ENCODE measurements at regions not wholly inside any gene's neighbourhood (a gene's known extent, or its start where the extent isn't known, plus 50 kb on each side); places are given as distances from the start of the nearest gene placed in this dataset.

DNA sequence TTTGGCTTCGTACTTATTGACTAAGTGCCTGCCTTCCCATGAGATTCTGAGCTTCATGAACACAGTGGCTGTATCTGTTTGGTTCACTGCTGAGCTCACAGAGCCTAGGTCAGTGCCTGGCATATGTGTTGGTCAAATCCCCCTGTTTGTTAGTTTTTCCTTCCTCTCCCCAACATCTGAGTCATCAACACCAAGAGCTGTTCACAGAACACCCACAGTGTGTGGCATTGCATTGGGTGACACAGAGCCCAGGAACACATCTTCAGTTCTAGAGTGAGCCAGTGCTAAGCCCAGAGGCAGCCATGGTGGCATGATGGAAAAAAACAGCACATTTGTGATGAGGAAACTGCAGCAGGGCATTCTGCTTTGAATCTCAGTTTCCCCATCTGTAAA lies 294.6 kb downstream of the SEC61B start:
- no peak for DNase-seq

DNA sequence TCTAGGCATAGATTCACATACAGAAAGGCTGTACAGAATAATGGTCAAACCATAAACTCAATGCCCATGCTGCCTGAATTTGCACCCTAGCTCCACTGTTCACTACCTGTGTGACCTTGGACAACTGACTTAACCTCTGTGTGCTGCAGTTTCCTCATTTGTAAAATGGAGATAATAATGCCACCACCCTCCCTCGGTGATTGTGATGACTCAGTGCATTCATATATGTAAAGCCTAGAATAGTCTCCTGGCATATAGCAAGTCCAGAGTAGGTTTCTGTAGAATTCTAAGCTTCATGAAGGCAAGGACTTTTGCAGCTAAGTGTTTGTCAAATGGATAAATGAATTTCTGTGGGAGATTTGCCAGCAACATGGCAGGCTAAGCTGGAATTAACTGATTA lies 297.8 kb upstream of the NR4A3 start:
- DNase-seq: no peak

DNA sequence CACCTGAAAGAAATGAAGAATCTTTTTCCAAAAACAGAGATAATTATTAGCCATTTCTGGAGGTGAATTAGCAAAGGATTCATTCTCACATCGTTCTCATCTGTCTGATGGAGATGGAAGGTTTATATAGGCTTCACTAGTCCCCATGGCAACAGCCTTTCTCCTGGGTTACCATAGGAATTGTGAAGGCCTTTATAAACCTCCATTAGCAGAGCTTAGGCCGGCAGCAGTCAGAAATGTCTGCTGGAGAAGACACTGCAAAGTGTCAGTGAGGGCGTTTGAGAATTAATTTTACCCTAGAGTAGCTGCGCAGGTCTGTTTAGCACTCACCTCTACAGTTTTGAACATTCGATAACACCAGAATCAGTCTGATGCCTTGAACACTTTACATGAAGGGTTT lies 290.4 kb upstream of the NR4A3 start:
- DNase-seq: no peak

DNA sequence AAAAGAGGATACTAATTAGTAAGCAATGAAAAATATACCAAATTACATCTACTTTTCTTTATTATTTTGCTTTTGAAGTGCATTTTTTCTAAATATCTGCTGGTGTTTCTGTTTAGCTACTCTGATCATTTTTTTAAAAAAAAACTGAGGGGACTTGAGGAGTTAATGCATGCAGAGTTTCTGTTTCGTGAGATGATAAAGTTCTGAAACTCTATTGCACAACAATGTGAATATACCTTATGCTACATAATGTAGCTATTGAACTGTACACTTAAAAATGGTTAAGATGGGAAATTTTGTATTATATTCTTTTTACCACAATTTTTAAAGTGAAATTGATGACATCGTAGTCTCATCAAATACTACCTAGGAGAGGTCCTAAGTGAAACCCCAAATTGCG lies 288.3 kb upstream of the NR4A3 start:
- DNase-seq: no peak

DNA sequence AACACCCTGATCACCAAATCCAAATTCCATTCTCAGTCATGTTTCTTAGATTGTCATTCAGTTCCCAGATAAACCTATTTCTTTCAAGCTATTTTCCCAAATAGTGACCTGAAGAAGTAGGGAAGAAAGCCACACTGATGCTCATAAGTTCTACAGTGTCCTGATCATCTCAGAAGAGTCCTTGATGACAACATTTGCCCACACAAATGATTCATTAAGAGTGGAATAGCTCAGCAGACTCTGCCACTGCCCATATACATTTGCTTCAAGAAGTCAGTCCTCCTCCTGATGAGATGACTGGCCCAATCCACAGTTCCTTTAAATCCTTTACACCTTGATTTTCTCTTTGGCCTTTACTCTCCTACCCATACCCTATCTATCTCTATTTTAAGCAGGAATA lies 283.7 kb upstream of the NR4A3 start:
- DNase-seq: no peak

DNA sequence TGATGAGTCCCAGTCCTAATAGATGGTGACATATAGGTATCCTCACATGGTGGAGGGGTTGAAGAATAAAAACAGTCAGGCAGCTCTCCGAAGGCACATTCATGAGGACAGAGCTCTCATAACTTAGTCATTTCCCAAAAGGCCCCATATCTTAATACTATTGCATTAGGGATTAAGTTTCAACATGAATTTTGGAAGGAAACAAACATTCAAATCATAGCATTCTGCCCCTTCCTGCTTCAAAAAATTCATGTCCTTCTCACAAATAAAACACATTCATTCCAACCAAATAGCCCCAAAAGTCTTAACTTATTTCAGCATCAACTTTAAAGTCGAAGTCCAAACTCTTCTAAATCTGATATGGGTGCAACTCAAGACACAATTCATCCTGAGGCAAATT lies 277.2 kb upstream of the NR4A3 start:
- DNase-seq: no peak

DNA sequence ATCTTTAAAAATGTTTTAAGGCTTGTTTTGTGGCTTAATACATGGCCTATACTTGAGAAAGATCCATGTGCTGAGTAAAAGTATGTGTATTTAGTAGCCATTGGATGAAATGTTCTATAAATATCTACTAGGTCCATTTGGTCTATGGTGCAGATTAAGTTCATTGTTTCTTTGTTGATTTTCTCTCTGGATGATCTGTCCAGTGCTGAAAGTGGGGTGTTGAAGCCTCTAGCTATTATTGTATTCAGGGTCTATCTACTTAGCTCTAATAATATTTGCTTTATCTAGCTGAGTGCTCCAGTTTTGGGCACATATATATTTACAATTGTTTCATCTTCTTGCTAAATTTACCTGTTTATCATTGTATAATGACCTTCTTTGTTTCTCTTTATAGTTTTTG lies 272.2 kb upstream of the NR4A3 start:
- DNase-seq: no peak

DNA sequence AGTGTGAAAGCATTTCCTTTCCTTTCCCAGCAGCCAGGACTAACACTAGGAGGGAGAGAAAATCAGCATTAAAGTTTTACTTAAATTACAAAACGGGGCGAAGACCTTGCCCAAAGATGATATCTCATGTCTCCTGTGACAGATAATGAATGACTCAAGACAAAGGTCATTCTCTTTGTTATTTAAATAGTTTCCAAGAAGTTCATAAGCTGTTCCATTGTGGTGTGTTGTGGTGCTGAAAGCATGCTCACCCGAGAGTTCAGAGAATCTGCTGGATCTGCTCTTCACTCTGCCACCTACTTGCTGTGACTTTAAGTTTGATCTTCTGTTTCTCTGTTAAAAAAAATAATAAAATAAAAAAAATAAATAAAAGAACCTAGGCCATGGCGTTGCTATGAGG lies 265.9 kb upstream of the NR4A3 start:
- DNase-seq: no peak

DNA sequence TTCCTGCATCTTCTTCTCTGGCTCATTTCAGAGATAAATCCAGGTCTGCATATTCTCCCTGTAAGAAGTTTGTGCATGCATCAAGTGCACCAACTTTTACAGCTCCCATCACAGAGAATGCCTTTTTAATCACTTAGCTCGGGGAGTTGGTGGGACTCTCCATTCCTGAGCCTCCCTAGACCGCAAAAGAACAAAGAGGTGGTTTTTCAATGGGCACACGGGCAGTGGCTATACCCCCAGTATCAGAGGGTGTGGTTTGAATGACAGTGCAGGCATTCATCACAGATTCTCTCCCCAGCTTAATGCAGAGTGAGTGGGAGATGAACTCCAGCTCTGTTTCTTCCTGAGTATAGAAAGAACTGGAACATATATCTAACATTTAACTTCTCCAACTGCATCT lies 264.7 kb upstream of the NR4A3 start:
- DNase-seq: no peak

DNA sequence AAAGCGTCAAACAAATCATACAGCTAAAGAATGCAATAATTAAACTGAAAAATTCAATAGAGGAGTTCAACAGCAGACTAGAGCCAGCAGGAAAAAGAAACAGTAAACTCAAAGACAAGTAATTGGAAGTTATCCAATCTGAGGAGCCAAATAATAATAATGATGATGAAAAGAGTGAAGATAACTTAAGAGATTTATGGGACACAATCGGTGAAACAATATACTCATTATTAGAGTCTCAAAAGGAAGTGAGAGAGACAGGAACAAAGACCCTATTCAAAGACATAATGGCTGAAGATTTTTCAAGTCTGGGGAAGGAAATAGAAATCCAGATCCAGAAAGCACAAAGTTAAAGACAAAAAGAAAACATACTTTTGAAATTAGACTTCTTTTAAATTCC lies 263.9 kb upstream of the NR4A3 start:
- no peak for DNase-seq

DNA sequence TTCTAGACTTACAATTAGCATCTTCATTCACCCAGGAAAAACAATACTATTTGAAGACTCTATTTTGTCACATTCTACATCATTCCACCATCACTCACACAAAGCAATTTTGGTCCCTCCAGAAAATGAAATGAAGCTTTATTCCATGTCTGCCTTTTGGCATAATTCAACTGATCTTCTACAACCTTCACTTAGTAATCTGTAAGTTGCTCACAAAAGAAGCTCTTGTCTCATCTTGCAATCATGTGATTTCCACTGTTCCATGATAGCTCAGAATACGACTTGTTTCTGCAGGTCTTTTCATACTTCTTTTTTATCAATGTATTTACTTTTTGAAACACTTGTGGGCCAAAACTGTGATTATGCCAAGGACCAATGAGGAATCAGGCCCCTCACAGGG lies 261.9 kb upstream of the NR4A3 start:
- no peak for DNase-seq

DNA sequence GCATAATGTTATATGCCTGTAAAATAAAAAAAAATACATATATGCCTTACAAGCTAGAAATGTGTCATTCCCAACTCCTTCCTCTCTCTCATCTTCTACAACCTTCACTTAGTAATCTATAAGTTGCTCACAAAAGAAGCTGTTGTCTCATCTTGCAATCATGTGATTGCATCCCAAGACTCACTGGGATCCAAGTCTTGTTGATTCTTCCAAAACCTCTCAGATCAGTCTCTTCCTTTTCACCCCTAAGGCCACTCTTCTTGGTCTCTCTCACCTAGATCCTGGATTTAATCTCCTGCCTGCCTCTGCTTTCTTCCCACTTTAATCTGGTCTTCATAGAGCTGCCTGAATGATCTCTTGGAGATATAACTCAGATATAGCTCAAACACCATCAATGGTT lies 261.1 kb upstream of the NR4A3 start:
- no peak for DNase-seq

DNA sequence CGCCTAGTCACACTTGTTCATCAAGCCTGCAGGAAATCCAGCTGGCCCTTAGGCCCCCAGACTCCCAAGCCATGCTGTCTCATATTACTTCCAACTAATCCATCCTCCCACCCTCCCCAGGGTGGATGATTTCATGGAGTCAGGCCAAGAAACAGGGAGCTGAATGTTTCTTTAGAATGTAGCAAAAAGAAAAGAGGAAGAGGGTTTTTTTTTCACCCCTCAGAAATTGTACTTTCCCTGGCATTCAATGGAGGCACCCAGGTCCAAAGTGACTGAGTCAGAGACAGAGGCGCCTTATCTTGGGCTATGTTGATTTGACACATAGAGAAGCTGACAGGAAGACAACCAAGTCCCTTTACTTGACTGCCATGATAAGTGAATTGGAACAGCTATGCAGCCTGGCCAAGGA lies 260.2 kb upstream of the NR4A3 start:
- no peak for DNase-seq

DNA sequence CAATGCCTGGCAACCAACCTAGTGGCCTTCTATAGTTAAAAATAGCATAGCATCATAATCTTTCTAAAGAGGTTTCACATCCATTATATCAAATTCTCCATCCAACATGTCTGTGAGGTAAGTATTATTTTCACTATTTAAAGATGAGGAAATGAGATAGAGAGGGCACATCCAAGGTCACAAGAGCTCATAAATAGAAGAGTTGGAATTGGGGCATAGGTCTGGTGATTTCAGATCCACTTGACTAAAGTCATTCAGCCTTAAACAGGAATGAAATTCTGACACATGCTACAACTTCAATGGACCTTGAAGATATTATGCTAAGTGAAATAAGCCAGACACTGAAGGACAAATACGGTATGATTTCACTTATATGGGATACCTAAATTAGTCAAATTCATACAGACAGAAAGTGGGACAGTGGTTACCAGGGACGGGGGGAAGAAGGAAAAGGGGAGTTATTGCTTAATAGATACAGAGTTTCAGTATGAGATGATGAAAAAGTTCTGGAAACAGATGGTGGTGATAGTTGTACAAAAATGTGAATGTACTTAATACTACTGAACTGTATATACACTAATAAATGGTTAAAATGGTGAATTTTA lies 259.6 kb upstream of the NR4A3 start:
- DNase-seq: no peak

DNA sequence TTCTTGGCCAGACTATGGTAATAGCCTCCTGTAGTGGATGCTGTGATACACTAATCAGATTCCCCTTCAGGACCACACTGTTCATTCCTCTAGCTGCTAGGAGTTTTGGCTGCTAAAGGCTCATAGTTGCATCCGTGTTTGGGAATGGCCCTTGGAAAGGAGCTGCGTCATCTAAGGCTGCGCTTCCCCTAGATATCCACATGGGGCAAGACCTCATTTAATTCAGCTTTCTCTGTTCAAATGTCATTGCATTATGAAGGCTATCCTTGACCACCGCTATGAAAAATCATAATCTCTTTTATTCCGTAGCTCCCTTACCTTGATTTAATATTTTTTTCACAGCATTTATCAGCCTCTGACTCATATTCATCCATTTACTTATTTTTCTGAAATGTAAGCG lies 258.3 kb upstream of the NR4A3 start:
- no peak for DNase-seq

DNA sequence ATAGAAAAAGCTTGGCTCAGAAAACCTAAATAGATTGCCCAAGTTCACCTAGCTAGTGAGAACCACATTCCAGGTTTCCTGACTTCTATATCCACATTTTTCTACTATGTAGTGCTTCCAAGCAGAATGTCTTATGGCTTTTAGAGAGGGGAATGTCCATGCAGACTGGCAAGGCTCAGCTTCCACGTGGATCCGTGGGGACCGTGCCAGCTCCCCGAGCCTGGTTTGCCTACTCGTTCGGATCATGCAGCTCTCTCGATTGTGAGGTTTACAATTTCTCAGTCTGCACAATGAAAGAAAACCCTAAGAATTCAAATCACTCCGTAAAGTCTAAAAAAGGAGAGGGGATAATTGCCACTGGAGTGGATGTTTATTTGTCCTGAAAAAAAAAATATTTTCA lies 256.5 kb upstream of the NR4A3 start:
- DNase-seq: peak in 12 of 56 donors; percentile 2 to 40 (median 8)

DNA sequence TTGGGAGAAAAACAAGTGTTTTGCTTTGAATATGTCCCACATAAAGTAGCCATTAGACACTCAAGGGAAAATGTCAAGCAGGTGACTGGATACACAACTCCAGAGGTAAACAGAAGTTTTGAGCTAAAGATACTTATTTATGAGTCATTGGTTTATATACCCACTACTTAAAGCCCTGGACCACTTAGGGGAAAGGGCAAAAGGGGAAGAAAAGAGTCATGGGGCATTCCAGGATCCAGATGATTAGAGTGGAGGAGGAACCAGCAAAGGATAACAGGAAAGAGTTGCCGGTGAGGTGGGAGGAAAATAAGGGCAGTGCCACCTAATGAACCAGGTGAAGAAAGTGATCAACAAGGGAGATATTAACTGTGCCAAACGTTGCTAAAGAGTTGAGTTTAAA lies 254.2 kb upstream of the NR4A3 start:
- no peak for DNase-seq

DNA sequence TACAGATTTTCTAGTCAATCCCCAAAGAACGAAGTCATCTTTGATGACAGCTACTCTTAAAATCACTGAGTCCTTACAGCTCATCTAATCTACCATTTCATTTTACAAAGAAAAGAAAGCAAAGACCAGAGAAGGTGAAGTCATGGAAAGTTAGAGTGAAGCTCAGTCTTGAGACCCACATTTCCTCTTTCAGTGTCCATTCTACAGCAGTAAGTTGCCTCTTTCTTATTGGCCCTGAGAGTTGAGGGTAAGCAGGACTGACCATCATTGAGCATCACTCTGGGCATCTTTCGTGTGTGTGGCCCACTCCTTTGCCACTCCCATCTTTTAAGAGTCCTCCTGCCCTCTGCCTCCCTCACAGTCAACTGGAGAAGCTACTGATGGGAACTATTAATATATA lies 251.8 kb upstream of the NR4A3 start:
- no peak for DNase-seq

DNA sequence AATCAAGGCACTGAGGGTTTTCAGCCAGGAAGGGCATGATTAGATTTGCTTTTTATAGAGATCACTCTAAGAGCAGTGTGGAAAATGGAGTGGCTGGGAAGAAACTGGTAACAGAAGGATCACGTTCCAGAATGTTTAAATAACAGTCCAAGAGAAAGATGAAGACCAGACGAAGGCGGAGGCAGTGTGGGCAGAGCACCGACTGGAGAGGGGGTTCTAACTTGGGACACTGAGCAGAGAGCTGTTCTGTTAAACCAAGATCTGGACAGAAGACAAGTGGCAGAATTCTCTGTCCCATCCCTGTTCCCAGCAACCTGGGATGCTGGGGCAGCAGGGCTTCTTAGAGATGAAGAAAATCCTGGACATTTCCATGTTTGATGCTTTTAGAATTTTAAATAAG lies 249.1 kb upstream of the NR4A3 start:
- DNase-seq: no peak

DNA sequence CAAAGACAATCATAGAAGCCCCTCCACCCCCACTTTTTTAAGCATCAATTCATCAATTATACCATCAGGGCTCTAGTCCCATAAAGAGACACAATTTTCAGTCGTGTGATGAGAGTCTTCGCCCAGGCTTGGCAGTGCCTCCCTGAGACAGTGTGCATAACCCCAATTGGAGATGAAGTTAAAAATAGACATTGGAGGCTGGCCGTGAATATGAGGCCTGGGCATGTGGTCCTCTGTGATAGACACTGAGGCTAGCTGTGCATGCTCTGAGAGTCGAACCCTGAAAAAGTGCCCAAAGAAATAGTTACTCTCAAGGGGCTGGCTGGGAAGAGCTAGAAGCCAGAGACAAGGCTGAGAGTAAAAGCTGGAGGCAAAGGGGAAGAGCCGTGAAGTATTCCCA lies 248.6 kb upstream of the NR4A3 start:
- DNase-seq: no peak

DNA sequence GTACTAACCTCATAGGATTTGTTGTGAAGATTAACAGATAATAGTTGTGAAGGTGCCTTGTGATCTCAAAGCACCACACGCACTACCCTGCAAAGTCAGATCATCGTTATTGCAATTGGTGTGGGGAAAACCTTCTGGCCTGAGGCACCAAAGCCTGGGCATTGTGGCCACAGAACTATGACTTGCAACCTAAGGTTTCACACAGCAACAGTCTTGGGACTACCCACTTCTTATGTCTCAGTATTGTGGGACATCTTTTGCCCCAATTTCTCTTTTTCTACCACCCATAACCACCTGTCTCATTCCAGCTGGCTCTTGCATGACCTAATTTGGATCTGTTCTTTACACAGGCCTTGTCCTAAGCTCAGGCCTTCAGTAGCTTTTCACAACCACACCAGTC lies 247.8 kb upstream of the NR4A3 start:
- no peak for DNase-seq

DNA sequence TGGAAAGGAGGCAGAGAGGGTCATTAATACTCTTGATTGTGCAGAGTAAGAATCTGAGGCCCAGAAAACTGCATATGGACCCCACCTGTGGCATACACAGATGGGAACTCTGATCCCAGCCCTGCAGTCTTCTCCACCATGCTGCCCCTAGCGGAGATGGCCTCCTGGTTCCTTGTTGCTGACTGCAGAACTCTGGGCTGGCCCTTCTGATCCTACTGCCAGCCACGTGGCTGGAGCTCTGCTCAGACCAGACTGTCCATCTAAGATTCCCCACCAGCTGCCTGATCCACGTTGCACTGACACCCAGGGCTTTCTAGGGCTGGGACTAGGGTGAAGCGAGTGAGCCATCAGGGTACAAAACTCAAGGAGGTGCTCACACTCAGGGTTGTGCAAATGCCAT lies 245.7 kb upstream of the NR4A3 start:
- no peak for DNase-seq

DNA sequence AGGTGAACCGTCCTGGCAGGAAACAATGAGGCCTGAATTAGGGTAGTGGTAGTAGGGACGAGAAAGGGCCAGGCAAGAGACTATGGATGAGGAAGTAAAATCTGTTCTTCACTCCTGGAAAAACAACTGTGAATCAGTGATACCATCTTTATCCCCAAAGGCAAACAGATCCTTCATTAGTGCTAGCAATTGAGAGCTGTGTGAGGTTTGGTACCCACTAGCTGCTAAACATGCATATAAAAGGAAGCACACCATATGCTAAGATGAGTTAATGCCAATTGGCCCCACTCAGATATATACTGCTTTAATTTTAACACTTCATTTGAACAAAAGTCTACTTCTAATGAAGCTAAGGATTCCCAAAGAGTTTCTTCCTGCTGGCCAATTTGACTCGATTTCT lies 244.8 kb upstream of the NR4A3 start:
- no peak for DNase-seq

DNA sequence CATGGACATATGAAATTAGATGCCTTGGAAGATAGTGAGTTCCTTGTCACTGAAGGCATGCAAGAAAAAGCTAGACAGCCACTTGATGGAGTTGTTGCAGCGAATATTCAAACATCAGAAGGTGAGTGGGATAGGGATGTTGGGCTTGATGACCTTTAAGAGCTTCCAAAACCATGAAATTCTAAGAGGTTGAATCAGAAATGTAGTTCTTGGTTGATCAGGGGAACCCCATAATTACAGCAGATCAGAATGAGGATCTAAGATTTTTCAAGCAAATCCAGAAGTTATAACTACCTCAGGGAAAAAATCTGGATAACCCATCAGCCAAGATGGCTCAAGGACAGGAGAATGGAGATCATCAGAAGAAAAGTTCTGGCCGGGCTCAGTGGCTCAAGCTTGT lies 244.3 kb upstream of the NR4A3 start:
- DNase-seq: no peak

DNA sequence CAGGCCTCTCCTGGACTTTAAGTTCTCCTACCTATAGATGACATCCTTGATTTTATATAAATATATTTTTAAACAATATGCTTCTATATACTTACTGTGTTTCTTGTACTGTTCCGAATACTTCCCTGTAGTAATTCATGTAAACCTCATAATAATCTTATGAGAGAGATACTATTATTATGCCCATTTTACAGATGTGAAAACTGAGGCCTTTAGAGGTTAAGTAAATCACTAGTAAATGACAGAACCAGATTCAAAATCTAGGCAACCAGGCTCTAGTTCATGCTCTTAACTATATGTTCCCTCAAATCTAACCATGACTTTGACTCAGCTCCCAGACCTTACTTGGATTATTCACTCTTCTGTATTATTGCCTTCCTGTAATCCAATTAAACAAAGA lies 243.0 kb upstream of the NR4A3 start:
- DNase-seq: no peak
